Cardiac fibroblast (primary cell): ENCODE measurements at regions not wholly inside any gene's neighbourhood (a gene's known extent, or its start where the extent isn't known, plus 50 kb on each side); places are given as distances from the start of the nearest gene placed in this dataset.
"Not testable (repeated sequence)": the region's sequence is repeated elsewhere in the genome, so short reads cannot be mapped to it uniquely, and the experiment has no call there.

Source experiments
- DNase-seq, 2 donors: peaks; one replicate each; pipeline versions ENCODE4 v3.0.0 to v3.0.0-alpha.2; 2010; ENCODE audit warnings: low read depth in 2 of 2
- H3K4me3 ChIP-seq, 2 donors: replicated peaks in 1 of 2; 1 replicate in 1 of 2; 2 replicates in 1 of 2; pipeline ENCODE4 v1.5.1; 2011; ENCODE audit warnings: low read depth in 2 of 2, low read length in 2 of 2, mild to moderate bottlenecking in 2 of 2, moderate library complexity in 1 of 2
- TF ChIP-seq, protein P1 (sequence below): IDR thresholded peaks from one replicate; pipeline ENCODE4 v1.5.1; 2011; ENCODE audit warnings: low read depth, mild to moderate bottlenecking, low read length, inconsistent platforms

DNA sequence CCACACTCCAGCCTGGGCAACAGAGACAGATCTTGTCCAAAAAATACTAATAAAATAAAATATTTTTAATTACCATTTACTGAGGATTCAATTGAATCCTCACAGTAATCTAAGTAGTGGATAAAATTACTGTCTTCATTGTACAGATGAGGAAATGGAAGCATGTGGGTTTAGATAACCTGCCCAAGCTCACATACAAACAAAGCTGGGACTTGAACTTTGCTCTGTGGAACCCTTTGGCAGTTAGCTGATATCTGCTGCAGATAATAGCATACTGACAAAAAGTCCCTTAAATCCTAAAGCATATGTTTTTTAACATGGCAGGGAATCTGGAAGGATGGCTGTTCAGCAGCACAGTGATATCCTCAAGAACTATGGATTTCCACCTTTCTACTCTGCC lies 130.9 kb upstream of the MROH9 start:
- TF ChIP-seq, protein P1, sequence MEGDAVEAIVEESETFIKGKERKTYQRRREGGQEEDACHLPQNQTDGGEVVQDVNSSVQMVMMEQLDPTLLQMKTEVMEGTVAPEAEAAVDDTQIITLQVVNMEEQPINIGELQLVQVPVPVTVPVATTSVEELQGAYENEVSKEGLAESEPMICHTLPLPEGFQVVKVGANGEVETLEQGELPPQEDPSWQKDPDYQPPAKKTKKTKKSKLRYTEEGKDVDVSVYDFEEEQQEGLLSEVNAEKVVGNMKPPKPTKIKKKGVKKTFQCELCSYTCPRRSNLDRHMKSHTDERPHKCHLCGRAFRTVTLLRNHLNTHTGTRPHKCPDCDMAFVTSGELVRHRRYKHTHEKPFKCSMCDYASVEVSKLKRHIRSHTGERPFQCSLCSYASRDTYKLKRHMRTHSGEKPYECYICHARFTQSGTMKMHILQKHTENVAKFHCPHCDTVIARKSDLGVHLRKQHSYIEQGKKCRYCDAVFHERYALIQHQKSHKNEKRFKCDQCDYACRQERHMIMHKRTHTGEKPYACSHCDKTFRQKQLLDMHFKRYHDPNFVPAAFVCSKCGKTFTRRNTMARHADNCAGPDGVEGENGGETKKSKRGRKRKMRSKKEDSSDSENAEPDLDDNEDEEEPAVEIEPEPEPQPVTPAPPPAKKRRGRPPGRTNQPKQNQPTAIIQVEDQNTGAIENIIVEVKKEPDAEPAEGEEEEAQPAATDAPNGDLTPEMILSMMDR = no peak
- DNase-seq = no peak
- H3K4me3 ChIP-seq = no peak overlapping the region

GRCh38 chr1:170804879-170805278 lies 130.5 kb upstream of the MROH9 start:
- DNase-seq = no peak
- no peak overlapping the region for H3K4me3 ChIP-seq
- TF ChIP-seq, protein P1 = no peak

DNA sequence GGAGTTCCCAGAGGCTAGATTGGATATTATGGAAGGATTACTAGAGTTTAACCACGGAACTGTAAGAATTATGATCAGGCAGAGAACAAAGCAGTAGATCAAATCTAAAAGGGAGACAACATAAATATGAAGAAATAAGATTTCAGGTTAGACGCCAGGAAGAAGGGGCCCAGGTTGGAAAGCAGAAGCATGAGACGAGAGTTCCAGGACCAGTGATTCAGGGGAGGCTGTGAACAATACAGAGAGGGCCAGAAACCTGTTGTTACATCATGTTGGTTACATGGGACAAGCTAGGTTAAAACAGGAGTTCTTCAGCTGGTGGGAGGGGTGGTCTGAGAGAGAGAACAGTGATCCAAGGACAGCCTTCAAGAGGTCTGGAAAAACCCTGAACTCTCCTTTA lies 128.4 kb upstream of the MROH9 start:
- TF ChIP-seq, protein P1 = no peak
- no peak overlapping the region for H3K4me3 ChIP-seq
- DNase-seq = no peak

DNA sequence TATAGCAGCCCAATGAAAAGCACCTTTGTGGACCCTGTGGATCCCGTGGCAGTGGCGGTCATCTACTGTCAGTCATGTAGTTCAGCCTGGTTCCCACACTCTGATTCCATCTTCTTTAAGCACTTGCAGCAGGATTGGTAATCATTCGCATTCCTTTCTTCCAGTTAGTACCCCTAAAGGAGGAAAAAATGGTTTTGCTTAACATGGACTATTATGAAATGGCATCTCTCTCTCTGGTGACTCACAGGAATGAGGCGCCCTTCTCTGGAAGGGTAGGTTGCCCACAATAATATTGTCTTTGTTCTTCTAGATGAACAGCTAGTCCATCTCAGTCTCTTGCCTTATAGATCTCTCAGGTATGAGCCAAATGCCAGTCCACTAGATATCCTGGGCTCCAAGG lies 127.9 kb upstream of the MROH9 start:
- TF ChIP-seq, protein P1 = no peak
- peak; percentile 59 to 88 for DNase-seq
- H3K4me3 ChIP-seq = no peak overlapping the region

- H3K4me3 ChIP-seq = no peak overlapping the region
- TF ChIP-seq, protein P1 = no peak
- DNase-seq = no peak
These were observed 127.0 kb upstream of the MROH9 start for GRCh38 chr1:170808216-170808885.

GRCh38 chr1:170811013-170811412 lies 124.3 kb upstream of the MROH9 start:
- peak in 1 of 2 donors; percentile 41 for DNase-seq

GRCh38 chr1:170819781-170820180 lies 115.6 kb upstream of the MROH9 start:
- no peak overlapping the region for H3K4me3 ChIP-seq
- TF ChIP-seq, protein P1 = no peak
- DNase-seq = no peak

More at GRCh38 chr1:170811013-170811412, 124.3 kb upstream of the MROH9 start:
- H3K4me3 ChIP-seq = not testable (repeated sequence)
